Liver (tissue), 7 donors: ENCODE measurements at regions not wholly inside any gene's neighbourhood (a gene's known extent, or its start where the extent isn't known, plus 50 kb on each side); places are given as distances from the start of the nearest gene placed in this dataset.

ENCODE experiments used
- DNase-seq: peaks from one replicate; pipeline ENCODE4 v3.0.0-alpha.2; 2017; ENCODE audit warnings: low spot score
- H3K27ac ChIP-seq, 2 donors: one replicate each; pipeline ENCODE4 v1.7.0; 2013; ENCODE audit warnings: inconsistent platforms in 2 of 2, low read length in 2 of 2, control low read depth in 1 of 2, low read depth in 1 of 2, mild to moderate bottlenecking in 1 of 2
- H3K27me3 ChIP-seq, 4 donors: one replicate each; pipeline versions ENCODE4 v1.6.1 to v1.7.0; 2013; ENCODE audit warnings: low read length in 3 of 4, inconsistent platforms in 1 of 4, mild to moderate bottlenecking in 1 of 4, moderate library complexity in 1 of 4; ENCODE audit not compliant: control insufficient read depth in 4 of 4, insufficient read depth in 4 of 4
- H3K36me3 ChIP-seq, 4 donors: one replicate each; pipeline versions ENCODE4 v1.6.1 to v1.7.0; 2013; ENCODE audit warnings: low read length in 3 of 4, mild to moderate bottlenecking in 3 of 4, low read depth in 1 of 4, moderate library complexity in 1 of 4; ENCODE audit not compliant: control insufficient read depth in 4 of 4, insufficient read depth in 3 of 4
- H3K4me1 ChIP-seq, 4 donors: one replicate each; pipeline versions ENCODE4 v1.6.1 to v1.7.0; 2013; ENCODE audit warnings: low read length in 3 of 4, mild to moderate bottlenecking in 3 of 4, moderate library complexity in 1 of 4; ENCODE audit not compliant: control insufficient read depth in 4 of 4, insufficient read depth in 4 of 4
- H3K4me3 ChIP-seq, 3 donors: one replicate each; pipeline versions ENCODE4 v1.6.1 to v1.7.0; 2013; ENCODE audit warnings: low read length in 3 of 3, control low read depth in 1 of 3, low read depth in 1 of 3, mild to moderate bottlenecking in 1 of 3
- H3K9ac ChIP-seq, 2 donors: one replicate each; pipeline ENCODE4 v1.7.0; 2013; ENCODE audit warnings: low read length in 2 of 2, mild to moderate bottlenecking in 2 of 2, moderate library complexity in 2 of 2, control low read depth in 1 of 2, low read depth in 1 of 2
- H3K9me3 ChIP-seq, 4 donors: one replicate each; pipeline versions ENCODE4 v1.6.1 to v1.7.0; 2013; ENCODE audit warnings: low read length in 3 of 4; ENCODE audit not compliant: control insufficient read depth in 4 of 4
- EGR1 ChIP-seq, 2 donors: IDR thresholded peaks; 2 replicates each; pipeline ENCODE4 v1.6.1; 2016 to 2018; ENCODE audit warnings: antibody characterized with exemption in 2 of 2, low read depth in 2 of 2
- FOXA1 ChIP-seq: IDR thresholded peaks from 2 replicates; pipeline ENCODE4 v1.6.1; 2016; ENCODE audit warnings: antibody characterized with exemption
- GABPA ChIP-seq, 2 donors: IDR thresholded peaks in 1 of 2; conservative IDR thresholded peaks in 1 of 2; 2 replicates each; pipeline ENCODE4 v1.6.1; 2016; ENCODE audit warnings: antibody characterized with exemption in 2 of 2, mild to moderate bottlenecking in 1 of 2, moderate library complexity in 1 of 2
- HNF4A ChIP-seq, 2 donors: conservative IDR thresholded peaks; 2 replicates each; pipeline ENCODE4 v1.6.1; 2016; ENCODE audit warnings: antibody characterized with exemption in 2 of 2, mild to moderate bottlenecking in 2 of 2
- JUND ChIP-seq, 2 donors: IDR thresholded peaks; 2 replicates each; pipeline ENCODE4 v1.6.1; 2016; ENCODE audit warnings: antibody characterized with exemption in 2 of 2
- NR2F2 ChIP-seq: IDR thresholded peaks from 2 replicates; pipeline ENCODE4 v1.6.1; 2016; ENCODE audit warnings: antibody characterized with exemption
- RXRA ChIP-seq, 2 donors: IDR thresholded peaks; 2 replicates each; pipeline ENCODE4 v1.6.1; 2017 to 2018; ENCODE audit warnings: antibody characterized with exemption in 2 of 2, mild to moderate bottlenecking in 1 of 2
- TAF1 ChIP-seq: conservative IDR thresholded peaks from 2 replicates; pipeline ENCODE4 v1.6.1; 2016; ENCODE audit warnings: antibody characterized with exemption, mild to moderate bottlenecking
- YY1 ChIP-seq: IDR thresholded peaks from 2 replicates; pipeline ENCODE4 v1.6.1; 2016; ENCODE audit warnings: antibody characterized with exemption, mild to moderate bottlenecking
- WGBS: extraction: QIAGEN DNeasy Blood & Tissue Kit; methylation state at CpG from one replicate; pipeline ENCODE4 v1.1.7; 2013; 5-methylcytosine and 5-hydroxymethylcytosine counted together
- TF ChIP-seq, protein P1 (sequence below): IDR thresholded peaks from 2 replicates; pipeline ENCODE4 v1.6.1; 2016; ENCODE audit warnings: antibody characterized with exemption
- TF ChIP-seq, protein P2 (sequence below): IDR thresholded peaks from 2 replicates; pipeline ENCODE4 v1.6.1; 2016; ENCODE audit warnings: antibody characterized with exemption, mild to moderate bottlenecking
- TF ChIP-seq, protein P3 (sequence below): IDR thresholded peaks from 2 replicates; pipeline ENCODE4 v1.6.1; 2016; ENCODE audit warnings: antibody characterized with exemption
- TF ChIP-seq, protein P4 (sequence below): IDR thresholded peaks from 2 replicates; pipeline ENCODE4 v1.6.1; 2016; ENCODE audit warnings: antibody characterized with exemption
- donor health status: healthy.
- donor health status: healthy.
- donor health status: healthy.
- donor health status: healthy.

DNA sequence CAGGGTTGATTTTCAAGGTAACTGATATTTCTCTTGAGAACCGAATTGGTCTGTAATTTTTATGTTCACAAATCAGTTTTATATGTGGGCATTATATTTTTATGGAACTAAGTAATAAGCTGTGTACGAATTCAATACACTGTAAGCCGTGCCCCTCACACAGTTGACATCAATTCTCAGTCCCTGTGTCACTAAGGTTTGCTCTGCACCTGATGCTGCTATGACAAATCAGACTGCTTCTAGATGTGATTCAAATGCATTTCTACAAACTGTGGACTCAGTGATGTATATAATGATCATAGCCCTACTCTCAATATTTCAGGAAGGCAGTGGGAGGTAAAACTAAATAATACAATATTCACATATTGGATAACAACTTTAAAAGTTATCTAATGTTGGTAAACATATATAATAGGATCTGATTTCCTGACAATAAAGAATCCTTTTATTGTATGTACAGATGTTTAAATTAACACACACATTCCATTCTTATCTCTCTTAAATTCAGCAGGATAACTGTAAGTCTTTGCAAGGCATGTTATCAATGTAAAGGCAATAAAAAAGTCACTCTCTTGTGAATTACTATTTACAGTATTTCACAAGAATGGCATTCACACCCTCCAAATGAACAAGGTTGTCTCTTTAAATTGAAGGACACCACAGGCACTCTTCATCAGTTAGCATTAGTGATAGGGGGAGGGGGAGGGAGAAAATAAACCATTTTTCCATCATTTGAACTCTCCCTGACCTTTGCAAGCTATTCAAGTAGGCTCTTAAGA lies 87.2 kb upstream of the SOX5 start:
- 55% methylated on average over 3 of the region's 3 CpGs for WGBS
- no peak for DNase-seq
- H3K27ac ChIP-seq: peak overlapping the region; percentile 7 to 82
- peaks cover 0 to 44% (median 17%) of the 10 kb centered on the region in 4 donors for H3K4me1 ChIP-seq
- no peaks in the 10 kb centered on the region for H3K36me3 ChIP-seq
- peak overlapping the region in 1 of 2 donors; percentile 16 for H3K9ac ChIP-seq
- H3K9me3 ChIP-seq: no peaks in the 10 kb centered on the region
- TF ChIP-seq FOXA1 (no peak), RXRA (IDR thresholded peaks at IDR 0.05) (peak; percentile 3 to 32)
- H3K27me3 ChIP-seq: no peaks in the 10 kb centered on the region
- peak overlapping the region; percentile 43 to 61 (median 56) for H3K4me3 ChIP-seq

DNA sequence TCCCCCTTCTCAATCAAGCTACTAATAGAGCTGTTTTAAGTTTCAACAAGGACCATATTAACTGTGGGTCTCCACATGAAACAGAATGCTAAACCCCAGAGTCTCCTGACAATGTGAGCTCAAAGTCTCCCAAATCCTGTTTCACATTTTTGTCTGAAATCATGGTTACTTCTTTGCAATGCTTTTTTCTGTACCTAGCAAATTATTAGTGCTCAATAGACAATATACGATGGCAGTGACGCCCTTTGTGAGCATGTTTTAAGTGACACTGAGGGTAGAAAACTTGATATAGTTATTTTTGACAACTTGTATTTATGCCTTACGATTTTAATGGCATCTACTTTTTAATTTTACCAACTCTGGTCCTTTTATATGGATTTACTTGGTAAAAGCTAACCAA lies 85.4 kb upstream of the SOX5 start:
- no peak overlapping the region for H3K4me3 ChIP-seq
- H3K9ac ChIP-seq: no peak overlapping the region
- H3K9me3 ChIP-seq: no peaks in the 10 kb centered on the region
- TF ChIP-seq, protein P1, sequence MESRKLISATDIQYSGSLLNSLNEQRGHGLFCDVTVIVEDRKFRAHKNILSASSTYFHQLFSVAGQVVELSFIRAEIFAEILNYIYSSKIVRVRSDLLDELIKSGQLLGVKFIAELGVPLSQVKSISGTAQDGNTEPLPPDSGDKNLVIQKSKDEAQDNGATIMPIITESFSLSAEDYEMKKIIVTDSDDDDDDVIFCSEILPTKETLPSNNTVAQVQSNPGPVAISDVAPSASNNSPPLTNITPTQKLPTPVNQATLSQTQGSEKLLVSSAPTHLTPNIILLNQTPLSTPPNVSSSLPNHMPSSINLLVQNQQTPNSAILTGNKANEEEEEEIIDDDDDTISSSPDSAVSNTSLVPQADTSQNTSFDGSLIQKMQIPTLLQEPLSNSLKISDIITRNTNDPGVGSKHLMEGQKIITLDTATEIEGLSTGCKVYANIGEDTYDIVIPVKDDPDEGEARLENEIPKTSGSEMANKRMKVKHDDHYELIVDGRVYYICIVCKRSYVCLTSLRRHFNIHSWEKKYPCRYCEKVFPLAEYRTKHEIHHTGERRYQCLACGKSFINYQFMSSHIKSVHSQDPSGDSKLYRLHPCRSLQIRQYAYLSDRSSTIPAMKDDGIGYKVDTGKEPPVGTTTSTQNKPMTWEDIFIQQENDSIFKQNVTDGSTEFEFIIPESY: no peak
- TF ChIP-seq TAF1 (no peak), GABPA (IDR thresholded peaks at IDR 0.05 in 1 of 2, conservative IDR thresholded peaks at IDR 0.05 in 1 of 2) (no peak), HNF4A (conservative IDR thresholded peaks at IDR 0.05) (no peak), JUND (IDR thresholded peaks at IDR 0.05) (no peak), NR2F2 (no peak), EGR1 (IDR thresholded peaks at IDR 0.05; ENCODE audit: low read depth in 2 of 2) (no peak), YY1 (no peak)
- TF ChIP-seq, protein P2, sequence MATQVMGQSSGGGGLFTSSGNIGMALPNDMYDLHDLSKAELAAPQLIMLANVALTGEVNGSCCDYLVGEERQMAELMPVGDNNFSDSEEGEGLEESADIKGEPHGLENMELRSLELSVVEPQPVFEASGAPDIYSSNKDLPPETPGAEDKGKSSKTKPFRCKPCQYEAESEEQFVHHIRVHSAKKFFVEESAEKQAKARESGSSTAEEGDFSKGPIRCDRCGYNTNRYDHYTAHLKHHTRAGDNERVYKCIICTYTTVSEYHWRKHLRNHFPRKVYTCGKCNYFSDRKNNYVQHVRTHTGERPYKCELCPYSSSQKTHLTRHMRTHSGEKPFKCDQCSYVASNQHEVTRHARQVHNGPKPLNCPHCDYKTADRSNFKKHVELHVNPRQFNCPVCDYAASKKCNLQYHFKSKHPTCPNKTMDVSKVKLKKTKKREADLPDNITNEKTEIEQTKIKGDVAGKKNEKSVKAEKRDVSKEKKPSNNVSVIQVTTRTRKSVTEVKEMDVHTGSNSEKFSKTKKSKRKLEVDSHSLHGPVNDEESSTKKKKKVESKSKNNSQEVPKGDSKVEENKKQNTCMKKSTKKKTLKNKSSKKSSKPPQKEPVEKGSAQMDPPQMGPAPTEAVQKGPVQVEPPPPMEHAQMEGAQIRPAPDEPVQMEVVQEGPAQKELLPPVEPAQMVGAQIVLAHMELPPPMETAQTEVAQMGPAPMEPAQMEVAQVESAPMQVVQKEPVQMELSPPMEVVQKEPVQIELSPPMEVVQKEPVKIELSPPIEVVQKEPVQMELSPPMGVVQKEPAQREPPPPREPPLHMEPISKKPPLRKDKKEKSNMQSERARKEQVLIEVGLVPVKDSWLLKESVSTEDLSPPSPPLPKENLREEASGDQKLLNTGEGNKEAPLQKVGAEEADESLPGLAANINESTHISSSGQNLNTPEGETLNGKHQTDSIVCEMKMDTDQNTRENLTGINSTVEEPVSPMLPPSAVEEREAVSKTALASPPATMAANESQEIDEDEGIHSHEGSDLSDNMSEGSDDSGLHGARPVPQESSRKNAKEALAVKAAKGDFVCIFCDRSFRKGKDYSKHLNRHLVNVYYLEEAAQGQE: no peak
- TF ChIP-seq, protein P3, sequence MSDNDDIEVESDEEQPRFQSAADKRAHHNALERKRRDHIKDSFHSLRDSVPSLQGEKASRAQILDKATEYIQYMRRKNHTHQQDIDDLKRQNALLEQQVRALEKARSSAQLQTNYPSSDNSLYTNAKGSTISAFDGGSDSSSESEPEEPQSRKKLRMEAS: no peak
- TF ChIP-seq, protein P4, sequence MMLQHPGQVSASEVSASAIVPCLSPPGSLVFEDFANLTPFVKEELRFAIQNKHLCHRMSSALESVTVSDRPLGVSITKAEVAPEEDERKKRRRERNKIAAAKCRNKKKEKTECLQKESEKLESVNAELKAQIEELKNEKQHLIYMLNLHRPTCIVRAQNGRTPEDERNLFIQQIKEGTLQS: no peak
- H3K27me3 ChIP-seq: no peaks in the 10 kb centered on the region
- no peak for DNase-seq
- peak overlapping the region in 1 of 2 donors; percentile 12 for H3K27ac ChIP-seq
- WGBS: 79% methylated on average over 3 of the region's 3 CpGs
- H3K36me3 ChIP-seq: no peaks in the 10 kb centered on the region
- H3K4me1 ChIP-seq: peaks cover 0 to 33% (median 15%) of the 10 kb centered on the region in 4 donors
